Suprapubic skin (tissue), 4 donors: ENCODE measurements at regions not wholly inside any gene's neighbourhood (a gene's known extent, or its start where the extent isn't known, plus 50 kb on each side); places are given as distances from the start of the nearest gene placed in this dataset.

Experiments
- CTCF ChIP-seq, 2 donors: fragments of 200-600 bp in 1 of 2; fragments of 450-650 bp in 1 of 2; sonication (generic) in 1 of 2; IDR thresholded peaks; one replicate each; pipeline ENCODE4 v1.5.1; 2016 to 2019; ENCODE audit warnings: antibody characterized with exemption in 2 of 2, mild to moderate bottlenecking in 1 of 2, moderate library complexity in 1 of 2
- EP300 ChIP-seq: sonication (generic); formaldehyde crosslinking; IDR thresholded peaks from one replicate; pipeline ENCODE4 v1.6.1; 2017; ENCODE audit warnings: antibody characterized with exemption
- POLR2A ChIP-seq, 2 donors: fragments of 450-650 bp; IDR thresholded peaks; one replicate each; pipeline ENCODE4 v1.6.1; 2017; ENCODE audit warnings: antibody characterized with exemption in 2 of 2, mild to moderate bottlenecking in 2 of 2, moderate library complexity in 2 of 2
- POLR2AphosphoS5 ChIP-seq, 3 donors: sonication (generic); formaldehyde crosslinking; IDR thresholded peaks; one replicate each; pipeline ENCODE4 v1.6.1; 2017; ENCODE audit warnings: antibody characterized with exemption in 3 of 3

GRCh38 chr10:33388382-33388781, 53.9 kb upstream of the NRP1 start:
- no peak for TF ChIP-seq EP300
- no peak for TF ChIP-seq CTCF (IDR thresholded peaks at IDR 0.05)
- no peak for TF ChIP-seq POLR2A (IDR thresholded peaks at IDR 0.05)
- no peak for TF ChIP-seq POLR2AphosphoS5 (IDR thresholded peaks at IDR 0.05)
